Activated CD4-positive, CD25-positive, alpha-beta regulatory T cell treated with anti-CD3 and anti-CD28 coated beads, Interleukin-2, amount 50 U/mL, for 72 hours (primary cell): ENCODE measurements at regions not wholly inside any gene's neighbourhood (a gene's known extent, or its start where the extent isn't known, plus 50 kb on each side); places are given as distances from the start of the nearest gene placed in this dataset.

Experiments
- DNase-seq: peaks from one replicate; pipeline ENCODE4 v3.0.0; 2021

DNA sequence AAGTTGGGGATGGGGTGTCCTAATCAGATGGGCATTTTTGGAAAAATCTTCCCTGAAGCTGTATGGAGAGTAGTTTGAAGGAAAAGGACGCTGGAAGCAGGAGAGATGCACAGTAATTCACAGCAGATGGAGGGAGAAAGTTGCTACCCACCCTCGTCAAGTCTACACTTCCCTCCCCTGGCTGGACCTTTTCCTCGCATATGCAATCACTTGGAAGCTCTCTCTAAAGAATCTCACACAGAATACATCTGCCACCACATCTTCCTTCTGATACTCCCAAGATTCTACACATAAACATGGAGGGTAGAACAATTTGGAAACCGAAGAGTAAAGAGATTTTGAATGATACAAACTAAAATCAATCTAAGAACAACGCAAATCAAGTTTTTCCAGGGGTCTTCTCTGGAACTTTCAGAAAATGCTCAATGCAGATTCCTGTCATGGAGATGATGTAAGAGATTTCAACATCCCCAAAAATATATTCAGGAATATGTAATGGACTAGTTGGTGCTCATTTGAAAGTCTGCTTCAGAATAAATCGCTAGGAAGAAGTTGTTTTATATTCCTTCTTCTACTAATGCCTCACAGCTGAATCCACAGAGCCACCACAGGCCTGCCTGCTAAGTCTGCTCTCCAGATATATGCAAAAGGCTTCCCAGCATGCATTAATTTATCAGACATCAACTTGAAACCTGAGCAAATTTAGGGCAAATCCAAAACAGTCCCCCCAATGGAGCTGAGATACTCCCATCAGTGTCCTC lies 291.5 kb downstream of the LRATD1 start:
- no peak for DNase-seq

DNA sequence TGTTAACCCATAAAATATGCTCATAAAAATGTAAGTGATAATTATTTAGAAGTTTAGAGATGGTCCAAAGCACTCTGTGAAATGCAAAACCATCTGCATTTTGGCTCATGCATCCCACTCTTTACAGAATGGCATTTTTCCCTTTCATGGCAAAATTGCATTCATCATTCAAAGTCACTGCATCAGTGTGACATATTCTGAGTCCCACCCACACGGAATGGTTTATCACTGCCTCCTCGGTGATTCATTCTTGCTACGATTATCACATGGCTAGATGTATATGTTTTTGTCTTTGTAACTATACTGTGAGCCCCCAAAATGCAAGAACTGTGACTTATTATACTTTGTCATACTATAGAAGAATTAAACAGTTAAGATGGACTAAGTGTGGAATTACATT lies 293.0 kb downstream of the LRATD1 start:
- DNase-seq, result no peak

DNA sequence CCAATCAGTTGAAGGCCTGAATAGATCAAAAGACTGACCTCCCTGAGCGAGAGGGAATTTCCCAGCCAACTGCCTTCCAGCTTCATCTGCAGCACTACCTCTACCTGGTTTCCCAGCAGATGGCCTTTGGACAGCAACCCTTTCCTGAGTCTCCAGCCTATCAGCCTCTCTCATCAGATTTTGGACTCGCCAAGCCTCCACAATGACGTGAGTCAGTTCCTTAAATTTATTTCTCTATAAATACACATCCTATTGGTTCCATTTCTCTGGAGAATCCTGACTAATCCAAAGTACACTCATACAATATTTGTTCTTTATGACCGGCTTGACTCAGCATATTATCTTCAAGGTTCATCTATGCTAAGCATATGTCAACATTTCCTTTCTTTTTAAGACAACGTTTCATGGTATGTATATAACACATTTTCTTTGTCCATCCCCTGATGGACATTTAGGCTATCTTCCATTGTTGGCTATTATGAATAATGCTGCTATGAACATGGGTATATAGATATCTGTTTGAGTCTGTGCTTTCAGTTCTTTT lies 294.6 kb downstream of the LRATD1 start:
- no peak for DNase-seq

DNA sequence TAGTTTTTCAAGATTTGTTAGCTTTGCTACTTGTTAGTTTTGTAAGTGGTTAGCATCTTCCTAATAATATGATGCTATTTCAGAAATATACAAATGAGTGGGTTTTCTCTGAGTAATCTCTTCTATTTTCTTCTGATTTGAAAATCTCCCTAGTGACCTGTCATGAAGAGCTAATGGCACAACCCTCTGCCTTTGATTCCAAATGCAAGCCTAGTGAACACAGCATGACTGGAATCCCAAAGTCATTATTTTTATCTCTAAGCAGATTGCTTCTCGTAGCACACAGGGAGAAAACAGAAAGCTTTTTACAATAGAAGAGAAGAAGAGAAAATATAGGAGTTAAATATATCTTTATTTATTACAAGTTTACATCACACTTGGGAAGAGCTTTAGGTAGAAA lies 295.5 kb downstream of the LRATD1 start:
- no peak for DNase-seq

DNA sequence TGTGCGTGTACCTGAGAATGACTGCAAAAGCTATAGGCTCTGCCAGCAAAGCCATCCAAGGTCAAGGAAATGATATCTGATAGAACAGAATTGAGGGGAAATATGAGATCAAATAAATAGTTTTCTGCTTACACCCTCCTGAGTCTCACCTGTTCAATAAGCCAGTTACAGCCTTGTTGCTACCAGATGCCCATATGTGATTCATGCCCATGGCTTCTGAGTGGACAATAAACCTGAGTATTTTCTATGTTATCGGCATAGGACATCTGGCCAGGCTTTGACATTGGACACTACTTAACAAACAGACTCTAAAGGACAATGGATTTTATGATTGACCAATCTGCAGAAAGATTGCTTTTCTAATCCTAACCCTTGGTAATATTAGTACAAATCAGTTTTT lies 297.9 kb downstream of the LRATD1 start:
- no peak for DNase-seq

DNA sequence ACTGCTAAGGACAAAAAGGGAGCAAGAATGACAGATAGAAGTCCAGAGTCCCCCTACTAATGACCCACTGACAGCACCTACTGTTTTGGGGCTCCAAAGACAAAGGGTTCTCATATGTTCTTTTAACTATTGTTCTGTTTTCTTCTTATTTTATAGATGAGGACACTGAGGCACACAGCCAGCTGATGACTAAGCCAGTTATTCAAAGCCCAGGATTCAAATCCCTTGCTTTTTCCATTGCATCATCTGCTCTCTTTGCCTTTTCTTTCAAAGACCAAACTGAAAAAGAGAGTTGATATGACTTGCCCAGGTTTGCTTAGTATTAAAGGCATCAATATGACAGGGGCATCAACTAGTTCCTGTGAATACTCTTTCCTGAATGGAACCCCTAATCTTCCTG lies 299.8 kb downstream of the LRATD1 start:
- DNase-seq, result no peak

DNA sequence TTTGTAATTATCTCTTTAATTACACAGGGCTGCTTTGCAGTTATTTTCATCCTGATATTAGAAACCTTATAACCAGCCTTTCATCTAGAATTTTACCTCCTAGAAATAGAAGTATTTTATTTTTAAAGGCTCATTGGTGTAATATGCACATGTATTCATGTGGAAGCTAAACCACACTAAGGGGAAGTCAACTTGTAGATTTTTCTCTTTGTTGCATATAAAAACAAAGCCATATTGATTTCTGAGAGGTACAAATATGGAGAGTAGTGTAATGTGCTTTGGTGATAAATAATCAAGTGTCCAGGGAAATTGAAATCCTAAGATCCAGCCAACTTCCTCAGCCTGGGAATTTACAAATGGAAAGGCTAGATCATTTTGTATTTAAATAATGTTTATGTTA lies 301.2 kb downstream of the LRATD1 start:
- no peak for DNase-seq

DNA sequence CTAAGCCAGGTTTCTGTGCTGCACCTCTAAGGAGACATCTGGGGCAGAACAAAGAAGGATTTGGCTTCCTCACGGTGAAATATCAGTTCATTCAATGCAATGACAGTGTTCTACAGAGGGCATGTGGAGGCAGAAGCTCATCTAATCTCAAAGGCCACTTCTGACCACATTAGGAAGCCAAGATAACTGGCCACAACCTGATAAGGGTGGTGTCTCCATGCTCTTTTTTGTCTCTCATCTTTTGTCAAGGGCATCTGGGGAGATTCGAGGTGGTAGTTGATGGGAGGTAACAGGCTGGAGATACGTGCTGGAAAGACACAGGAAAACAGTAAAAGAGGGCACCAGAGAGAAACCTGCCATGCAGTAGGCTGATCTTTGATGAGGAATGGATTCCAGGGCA lies 303.9 kb downstream of the LRATD1 start:
- no peak for DNase-seq

DNA sequence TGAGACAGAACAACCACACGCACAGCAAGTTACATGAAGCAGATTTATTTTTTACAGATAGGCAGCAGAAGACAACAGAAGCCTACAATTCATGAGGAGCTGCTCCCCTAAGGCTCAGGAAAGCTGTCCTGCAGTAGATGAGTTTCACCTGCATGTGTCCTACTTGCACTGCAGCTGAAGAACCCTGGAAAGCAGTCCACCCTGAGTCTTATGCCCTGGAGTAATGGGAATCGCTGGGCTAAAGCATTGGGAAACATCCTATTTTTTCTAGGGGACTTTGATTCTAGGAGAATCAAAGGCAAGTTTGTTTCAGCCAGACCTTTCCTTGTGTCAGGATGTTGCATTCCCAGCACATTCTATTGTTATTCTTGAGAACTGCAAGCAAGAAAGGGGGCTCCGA lies 304.8 kb downstream of the LRATD1 start:
- no peak for DNase-seq

DNA sequence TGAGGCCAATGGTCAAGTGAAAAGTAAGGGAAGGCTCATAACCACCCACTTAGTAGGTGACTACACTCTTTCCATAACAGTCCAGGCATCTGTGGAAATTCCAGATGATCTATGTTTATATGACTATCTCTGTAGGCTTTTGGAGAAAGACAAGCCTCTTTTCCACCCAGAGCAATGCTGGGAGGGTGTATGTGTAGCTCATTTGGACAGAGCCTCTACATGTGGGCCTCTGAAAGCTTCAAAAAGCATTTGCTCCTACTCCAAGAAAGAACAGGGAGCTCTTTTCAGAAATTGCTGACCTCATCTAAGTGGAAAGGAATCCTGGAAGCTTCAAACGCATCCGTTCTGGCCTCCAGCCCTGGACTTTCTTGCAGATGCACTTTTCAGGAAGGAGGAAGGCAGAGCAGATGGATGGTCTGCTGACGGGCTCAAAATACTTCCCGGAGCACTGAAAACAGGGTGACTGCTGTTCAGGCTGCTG lies 308.7 kb downstream of the LRATD1 start:
- no peak for DNase-seq

DNA sequence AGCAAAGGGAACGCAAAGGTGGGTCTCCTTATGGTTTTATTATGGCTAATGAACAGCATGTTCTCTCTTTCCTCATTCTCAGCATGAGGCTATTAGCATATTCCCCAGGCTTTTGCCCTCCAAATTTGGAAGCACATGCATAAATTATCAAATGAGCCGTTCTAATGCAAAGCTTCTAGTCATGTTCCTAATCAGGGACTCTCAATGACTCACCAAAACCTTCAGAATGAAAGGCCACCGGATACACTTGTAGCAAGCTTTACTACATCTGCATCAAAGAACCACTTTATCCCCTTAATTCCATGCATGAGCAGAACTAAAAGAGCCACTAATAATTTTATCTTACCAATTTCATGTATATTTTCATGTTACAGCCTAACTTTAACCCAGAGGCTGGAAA lies 310.5 kb downstream of the LRATD1 start:
- no peak for DNase-seq

DNA sequence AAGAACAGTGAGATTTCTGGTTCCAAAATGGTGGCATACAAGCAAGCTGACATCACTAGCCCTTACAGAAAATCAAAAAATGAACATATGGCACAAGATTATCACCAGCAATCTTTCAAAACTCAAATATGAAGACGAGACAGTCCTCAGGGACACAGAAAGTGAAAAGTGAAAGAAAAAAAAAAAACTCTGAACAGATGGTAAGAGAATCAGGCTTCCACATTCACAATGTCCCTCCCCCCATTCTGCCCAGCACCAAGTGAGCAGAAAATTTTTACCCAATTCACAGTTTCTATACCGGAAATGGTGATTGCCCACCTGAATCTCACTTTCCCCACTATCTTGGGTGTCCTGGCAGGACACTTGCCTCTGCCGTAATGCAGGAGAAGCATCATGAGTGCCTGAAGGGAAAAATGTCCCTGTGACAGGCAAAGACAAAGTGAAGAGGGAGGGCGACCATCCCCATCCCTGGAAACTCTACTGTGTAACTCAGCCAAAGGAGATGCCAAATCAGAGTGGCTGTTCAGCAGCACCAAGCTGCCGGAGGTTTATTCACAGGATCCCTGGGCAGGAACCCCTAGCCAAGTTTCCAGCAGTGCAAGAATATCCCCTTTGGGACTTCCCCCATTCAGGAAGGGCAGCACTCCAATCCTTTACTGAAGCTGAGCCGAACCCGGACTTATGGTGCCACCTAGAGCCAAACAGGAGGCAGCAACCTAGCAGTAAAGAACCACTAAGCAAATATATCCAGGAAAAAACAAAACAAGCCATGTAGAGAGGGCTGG lies 312.2 kb downstream of the LRATD1 start:
- DNase-seq, result no peak

DNA sequence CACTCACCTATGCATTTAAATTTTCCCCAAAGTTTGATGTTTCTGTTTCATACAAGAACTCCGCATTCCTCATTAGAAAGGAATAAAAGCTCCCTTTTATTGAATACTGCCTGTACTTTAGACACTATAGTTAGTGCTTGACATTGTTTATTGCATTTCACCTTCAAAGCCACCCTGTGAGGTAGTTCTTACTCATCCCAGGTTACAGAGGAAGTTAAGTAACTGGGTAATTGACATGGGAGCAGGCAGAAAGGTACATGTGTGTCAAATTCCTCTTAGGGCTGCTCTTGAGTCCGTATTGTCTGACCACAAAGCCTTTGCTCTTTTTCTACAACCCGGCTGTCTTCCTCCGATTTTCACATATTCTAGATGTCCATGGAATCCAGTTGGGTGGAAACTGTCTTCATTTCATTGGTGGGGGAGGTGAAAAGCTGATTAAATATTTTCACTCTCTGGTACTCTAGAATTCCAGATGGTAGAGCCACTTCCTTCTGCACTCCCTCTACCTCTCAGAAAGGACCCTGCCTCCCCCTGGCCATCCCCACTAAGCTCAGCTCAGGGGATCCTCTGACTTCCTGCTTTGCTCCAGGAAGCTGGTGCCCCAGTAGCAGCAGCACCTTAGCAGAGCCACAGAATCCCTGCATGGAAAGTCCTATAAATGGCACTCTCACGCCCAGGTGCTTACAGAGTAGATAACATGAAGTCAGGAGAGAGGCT lies 319.2 kb downstream of the LRATD1 start:
- DNase-seq, result no peak

DNA sequence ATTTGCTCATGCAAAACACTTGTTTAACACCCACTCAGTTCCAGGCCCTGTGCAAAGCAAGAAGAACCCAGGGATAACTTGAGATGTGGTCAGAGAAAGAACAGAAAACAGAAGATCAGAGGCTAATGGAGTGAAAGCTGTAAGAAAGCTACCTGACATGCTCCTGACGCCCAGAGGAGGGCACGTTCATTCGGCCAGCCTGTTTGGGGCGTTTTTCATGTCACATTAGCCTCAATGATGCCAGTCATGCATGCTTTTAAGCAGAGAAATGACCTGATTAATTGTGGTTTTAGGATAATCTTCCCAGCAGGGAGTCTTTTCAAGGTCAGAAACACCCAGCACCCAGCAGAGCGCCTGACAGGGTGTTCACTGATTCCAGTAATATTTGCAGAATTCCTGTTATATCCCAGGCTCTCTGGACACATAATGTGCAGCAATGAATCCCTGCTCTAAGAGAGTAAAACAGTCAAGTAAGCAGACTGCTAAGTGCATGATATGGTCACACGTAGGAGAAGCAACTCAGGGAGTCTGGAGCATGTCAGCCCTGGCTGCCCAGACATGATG lies 320.0 kb downstream of the LRATD1 start:
- no peak for DNase-seq

DNA sequence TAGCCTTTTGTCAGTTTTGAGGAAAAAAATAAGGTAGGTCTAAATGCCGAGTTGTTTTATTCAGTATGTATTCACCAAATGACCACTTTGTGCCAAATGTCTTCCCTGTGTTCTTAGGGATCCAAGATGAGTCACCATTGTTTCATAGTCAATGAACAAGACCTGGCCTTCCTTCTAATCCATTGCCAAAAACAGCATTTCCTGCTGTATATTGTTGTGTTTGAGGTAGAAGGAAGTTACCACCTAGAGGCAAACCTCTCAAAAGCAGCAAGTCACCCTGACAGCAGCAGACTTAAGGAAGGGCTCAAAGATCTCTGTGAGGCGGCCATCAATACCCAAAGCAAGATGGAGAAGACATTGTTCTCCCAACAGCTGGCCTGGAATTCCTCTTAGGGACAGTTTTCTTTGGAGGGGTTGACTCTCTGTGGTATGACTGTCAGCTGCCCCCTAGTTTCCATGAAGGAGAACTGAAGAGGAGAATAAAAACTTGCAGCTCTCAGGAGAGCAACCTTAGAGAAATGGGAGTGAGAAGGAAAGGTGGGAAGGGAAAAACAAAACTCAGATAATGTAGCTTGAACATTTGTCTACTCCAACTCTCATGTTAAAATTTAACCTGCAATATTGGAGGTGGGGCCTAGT lies 328.3 kb downstream of the LRATD1 start:
- no peak for DNase-seq

DNA sequence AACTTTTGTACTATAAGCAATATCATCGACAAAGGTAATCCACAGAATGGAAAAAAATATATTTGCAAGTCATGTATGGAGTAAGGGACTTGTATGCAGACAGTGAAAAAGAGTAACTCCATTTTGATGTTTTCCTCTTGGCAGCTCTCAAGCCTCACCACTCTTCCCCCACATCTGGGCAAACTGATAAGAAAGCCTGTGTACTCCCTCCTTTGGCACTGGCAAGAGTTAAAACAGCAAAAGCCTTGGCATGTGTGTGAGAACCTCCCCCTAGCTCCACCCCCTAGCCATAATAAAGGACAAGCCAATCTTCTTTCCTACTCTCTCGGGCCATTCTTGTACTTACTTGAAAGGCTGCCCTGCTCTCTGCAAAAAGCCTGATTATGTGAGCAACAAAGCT lies 335.2 kb downstream of the LRATD1 start:
- DNase-seq, result no peak

DNA sequence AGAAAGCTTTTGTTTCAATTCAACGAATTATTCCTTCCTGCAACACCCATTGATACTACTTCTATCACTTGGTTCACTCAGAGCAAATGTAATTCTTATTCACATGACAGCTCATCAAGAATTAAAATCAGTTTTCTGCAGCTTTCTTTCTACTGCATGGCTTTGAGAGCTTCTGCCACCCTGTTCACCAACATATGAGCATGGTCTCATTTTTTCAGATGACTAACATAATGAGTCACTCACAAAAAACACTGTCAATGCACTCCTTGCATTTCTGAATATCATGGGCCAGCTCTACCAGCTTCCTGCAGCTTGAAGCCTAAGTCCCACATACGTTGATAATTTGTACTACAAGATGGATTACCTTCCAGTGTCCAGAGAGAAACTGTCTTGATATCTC lies 342.9 kb downstream of the LRATD1 start:
- no peak for DNase-seq

DNA sequence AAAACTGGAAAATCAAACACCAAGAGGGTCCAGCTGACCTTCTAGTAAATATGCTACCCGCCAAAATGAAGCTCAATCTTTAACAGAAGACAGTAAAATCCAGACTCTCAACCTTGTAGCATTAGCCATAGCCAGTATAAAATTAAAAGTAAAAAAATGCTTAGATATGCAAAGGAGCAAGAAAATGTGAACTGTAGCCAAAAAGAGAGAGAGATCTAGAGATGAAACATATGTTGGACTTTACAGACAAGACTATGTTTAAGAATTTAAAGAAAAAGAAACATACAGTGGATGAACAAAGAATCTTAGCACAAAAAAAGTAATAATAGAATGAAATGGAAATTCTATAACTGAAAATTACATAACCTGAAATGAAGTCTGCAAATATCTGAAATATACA lies 344.5 kb downstream of the LRATD1 start:
- no peak for DNase-seq

DNA sequence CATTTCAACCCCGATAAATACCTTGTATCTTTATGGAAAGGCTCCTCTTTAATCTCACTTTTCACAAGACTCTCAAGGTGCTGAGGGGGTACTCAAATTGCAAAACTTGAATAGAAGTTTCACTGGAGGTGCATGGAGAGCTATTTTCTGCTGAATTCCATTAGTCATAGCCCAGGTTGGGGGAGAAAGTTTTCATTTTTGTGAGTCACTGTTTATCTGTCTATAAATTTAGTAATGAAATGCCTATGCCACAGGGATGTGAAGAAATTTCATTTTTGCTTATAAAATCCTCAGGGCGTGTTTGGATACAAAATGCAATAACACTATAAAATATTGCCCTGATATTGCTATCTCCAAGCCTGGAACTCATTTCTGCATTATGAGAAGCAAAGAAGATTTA lies 346.3 kb downstream of the LRATD1 start:
- DNase-seq, result no peak

DNA sequence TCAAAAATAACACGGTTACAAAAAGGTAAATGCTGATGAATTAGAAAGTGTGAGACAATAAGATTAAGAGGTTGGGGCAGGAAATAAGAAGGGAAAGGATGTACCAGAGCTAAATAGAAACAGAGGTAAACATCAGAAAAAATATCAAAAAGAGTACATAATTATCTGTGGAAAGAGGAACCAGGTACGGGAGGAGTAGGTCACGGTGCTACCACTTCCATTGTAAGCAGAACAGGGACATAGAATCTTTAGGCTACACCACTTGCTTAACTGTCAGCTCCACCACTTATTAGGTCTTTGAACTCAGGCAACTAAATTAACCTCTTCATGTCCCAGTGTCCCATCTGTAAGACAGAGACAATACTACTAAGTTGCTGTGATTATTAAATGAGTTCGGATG lies 350.3 kb downstream of the LRATD1 start:
- DNase-seq, result no peak

DNA sequence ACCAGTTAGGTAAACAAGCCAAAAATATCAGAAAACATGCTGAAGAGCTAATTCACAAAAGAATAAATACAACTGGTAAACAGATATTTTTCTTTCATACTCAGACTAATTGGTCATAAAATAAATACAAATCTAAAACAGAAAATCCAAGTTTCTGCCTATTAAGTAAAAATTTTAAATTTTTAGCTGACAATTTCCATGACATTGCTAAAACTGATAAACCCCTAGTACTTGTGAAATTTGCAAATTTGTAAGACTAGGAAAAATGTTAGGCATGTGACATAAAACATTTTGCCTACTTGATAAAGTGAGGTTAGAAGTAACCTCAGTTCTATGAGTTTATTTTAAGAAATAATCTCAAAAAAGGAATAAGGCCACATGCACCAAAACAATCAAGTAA lies 356.1 kb downstream of the LRATD1 start:
- no peak for DNase-seq

DNA sequence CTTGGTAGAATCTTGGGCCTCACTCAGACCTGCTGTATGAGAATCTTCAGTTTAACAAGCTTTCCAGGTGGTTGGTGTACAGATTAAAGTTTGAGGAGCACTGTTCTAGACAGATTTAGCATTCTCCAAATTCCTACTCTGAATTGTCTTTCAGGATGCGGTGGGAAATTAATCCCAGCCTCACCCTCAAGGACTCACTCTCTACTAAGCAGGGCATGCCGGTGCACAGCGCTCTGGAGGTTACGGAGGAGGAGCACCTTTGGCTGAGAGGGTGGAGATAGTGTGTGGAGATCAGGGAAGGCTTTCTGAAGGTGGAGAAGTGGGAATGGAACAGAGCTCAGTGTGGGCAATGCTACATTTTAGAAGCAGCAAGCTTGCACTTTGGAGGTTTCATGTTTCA lies 359.2 kb downstream of the LRATD1 start:
- no peak for DNase-seq

DNA sequence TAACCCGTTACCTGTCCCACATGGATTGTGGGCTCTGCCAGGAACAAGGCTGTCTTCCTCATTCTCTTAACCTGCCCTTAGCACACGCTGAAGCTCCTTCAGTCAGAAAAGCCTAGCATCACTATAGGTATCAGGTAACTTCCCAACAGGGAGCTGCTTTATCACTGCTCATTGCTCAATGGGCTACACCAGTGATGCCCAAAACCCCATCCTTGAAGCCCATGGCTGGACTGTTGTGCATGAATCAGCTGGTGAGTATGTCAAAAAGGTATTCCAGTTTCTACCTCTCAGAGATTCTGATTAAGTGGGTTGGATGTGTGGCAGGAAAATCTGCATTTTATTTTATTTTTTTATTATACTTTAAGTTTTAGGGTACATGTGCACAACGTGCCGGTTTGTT lies 362.2 kb downstream of the LRATD1 start:
- no peak for DNase-seq
